ENCODE measurements at regions not wholly inside any gene's neighbourhood (a gene's known extent, or its start where the extent isn't known, plus 50 kb on each side); places are given as distances from the start of the nearest gene placed in this dataset.

- no peak for DNase-seq (ENCODE audit: low read depth)
Observed at GRCh38 chr7:38002689-38003088, 82.2 kb downstream of the EPDR1 start.

DNA sequence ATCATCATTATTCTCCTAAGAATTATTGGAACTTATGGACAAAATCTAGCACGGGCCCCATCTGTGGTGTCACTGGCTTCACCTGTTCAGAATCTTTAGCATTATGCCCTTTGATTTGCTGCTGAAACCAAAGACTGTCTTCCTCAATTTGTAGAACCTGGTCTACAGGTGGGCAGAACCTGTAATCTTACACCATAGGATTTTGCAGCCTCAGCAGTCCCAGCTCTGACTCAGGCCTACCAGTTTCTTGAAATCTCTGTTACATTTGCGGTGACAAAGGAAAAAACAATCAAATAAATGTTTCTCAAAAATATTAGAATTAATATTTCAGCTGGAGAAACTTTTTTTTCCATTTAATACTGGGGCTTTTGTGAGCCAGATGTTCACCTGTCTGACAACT, 86.1 kb downstream of the EPDR1 start:
- DNase-seq (ENCODE audit: low read depth): no peak

- no peak for DNase-seq (ENCODE audit: low read depth)
Observed at GRCh38 chr7:38007096-38007495, 86.7 kb downstream of the EPDR1 start.

GRCh38 chr7:38013246-38013645, 92.8 kb downstream of the EPDR1 start:
- no peak for DNase-seq (ENCODE audit: low read depth)

DNA sequence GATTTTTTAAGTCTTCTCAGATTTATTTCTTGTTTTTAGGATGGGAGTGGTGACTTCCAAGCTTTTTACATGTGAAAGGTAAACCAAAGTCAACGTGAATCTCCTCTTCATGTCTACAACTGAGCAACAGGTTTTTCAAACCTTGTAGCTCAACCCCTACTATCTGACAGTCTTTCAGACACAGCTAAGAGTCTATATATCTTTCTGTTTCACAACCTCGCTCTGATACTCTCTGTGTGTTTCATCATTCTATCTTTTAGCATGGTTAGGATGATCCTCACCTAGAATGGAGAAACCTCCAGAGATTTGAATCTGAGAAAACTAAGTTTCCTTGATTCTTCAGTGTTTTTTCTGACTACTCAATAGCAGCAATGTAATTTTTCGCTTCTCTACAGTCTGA, 96.1 kb downstream of the EPDR1 start:
- DNase-seq (ENCODE audit: low read depth): no peak

DNA sequence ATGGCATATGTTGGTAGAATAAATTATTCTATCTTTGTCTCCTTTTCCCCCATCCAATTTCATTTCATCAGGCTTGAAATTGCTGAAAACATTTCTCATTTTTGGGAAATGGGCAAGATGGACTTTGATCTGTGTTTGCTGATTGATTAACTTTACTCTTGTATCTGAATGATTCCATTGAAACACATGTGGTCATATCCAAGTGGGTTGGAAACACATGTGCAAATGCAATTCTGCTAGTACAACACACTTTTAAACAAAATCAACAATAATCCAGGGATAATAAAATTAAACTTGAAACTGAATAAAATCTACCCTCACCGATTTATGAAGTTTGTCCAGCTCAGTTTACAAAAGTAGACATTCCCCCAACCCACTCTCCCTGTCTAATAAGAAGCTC, 96.9 kb downstream of the EPDR1 start:
- no peak for DNase-seq (ENCODE audit: low read depth)

- DNase-seq (ENCODE audit: low read depth): no peak
Observed at GRCh38 chr7:38020121-38020785, 99.8 kb downstream of the EPDR1 start.

GRCh38 chr7:38021892-38022291, 101.5 kb downstream of the EPDR1 start:
- no peak for DNase-seq (ENCODE audit: low read depth)

GRCh38 chr7:38025815-38026214, 105.4 kb downstream of the EPDR1 start:
- no peak for DNase-seq (ENCODE audit: low read depth)

- DNase-seq (ENCODE audit: low read depth): no peak
Observed at GRCh38 chr7:38027884-38028455, 107.5 kb downstream of the EPDR1 start.

- DNase-seq (ENCODE audit: low read depth): no peak
Observed at GRCh38 chr7:38034062-38034908, 113.8 kb downstream of the EPDR1 start.

GRCh38 chr7:38040831-38041230, 120.4 kb downstream of the EPDR1 start:
- DNase-seq (ENCODE audit: low read depth): no peak

DNA sequence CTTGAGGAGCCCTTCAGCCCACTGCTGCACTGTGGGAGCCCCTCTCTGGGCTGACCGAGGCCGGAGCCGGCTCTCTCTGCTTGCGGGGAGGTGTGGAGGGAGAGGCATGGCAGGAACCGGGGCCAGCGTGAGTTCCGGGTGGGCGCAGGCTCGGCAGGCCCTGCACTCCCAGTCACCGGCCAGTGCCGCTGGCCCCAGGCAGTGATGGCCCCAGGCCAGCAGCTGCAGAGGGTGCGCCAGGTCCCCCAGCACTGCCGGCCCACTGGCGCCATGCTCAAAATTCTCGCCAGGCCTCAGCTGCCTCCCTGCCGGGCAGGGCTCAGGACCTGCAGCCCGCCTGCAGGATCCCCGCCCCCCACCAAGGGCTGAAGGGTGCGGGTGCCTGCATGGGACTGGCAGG, 128.4 kb upstream of the STARD3NL start:
- no peak for DNase-seq (ENCODE audit: low read depth)

DNA sequence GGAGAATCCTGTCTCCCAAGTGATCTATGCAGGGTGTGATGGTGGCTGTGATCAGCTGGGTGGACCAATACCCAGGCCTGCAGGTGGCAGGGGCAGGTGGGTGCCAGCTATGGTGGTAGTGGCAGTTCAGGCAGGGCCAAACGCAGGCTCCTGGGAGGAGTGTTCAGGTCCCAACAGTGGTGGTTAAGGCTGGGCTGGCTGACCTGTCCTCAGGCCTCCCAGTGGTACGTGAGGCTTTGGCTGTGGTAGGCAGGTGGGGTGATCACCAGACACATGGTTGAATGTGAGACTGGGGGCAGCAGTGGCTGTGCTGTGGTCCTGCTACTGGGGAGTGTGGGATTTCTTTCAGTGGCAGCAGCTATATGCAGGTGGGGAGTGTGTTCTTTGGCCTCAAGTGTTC, 126.7 kb upstream of the STARD3NL start:
- no peak for DNase-seq (ENCODE audit: low read depth)

DNA sequence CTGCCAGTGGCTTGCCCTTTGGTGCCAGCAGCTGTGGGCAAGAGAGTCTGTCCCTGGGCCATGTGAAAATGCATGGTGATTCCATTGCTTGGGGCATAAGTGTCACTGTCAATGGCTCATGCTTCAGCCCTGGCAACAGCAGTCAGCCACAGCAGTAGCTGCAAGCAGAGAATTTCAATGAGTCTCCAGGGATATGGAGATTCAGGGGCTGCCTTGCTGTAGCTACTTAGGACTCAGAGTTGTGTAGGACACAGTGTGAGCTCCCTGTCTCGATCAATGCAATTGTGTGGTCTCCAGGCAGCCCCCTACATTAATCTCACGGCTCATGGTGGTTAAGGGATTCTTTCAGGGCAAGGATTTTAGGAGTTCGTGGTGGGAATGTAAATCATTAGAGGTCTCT, 126.3 kb upstream of the STARD3NL start:
- DNase-seq (ENCODE audit: low read depth): no peak

DNA sequence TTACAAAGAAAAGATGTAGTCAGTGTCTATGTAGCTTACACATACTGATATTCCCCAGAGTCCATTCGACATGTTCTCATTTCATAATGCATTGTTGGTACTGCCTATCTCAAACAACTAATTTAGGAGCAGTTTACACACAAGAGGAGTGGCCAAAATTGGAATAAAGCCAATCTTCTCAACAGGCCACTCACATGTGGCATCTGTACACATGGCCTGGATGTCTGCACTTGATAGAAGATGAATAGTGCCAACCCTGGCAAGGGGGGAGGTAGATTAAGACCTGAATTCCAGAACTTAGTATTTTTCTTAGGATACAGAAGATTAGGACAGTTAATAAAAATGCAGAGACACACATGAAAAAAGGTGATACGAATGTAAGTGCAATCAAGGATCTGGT, 125.3 kb upstream of the STARD3NL start:
- no peak for DNase-seq (ENCODE audit: low read depth)

- no peak for DNase-seq (ENCODE audit: low read depth)
Observed at GRCh38 chr7:38054199-38054598, 123.8 kb upstream of the STARD3NL start.

GRCh38 chr7:38057829-38058228, 120.2 kb upstream of the STARD3NL start:
- DNase-seq (ENCODE audit: low read depth): no peak

- DNase-seq (ENCODE audit: low read depth): no peak
Observed at GRCh38 chr7:38060116-38060515, 117.9 kb upstream of the STARD3NL start.

DNA sequence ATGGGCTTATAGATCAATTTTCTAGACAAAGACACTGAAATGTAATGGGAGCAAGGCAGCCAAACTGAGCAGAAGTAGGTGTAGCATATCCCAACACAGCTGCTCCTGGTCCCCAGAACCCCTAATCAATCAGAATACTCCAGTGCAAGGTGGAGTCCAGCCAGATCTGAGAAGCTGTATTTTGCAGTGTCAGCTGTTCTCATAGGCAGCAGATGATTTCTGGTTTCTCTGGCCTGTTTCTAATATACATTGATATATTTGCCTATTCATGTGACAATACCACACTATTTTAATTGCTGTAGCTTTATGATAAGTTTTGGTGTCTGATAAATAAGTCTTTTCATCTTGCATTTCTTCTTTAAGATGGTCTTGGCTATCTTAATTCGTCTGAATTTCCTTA, 117.4 kb upstream of the STARD3NL start:
- no peak for DNase-seq (ENCODE audit: low read depth)

- no peak for DNase-seq (ENCODE audit: low read depth)
Observed at GRCh38 chr7:38066391-38066790, 111.7 kb upstream of the STARD3NL start.

DNA sequence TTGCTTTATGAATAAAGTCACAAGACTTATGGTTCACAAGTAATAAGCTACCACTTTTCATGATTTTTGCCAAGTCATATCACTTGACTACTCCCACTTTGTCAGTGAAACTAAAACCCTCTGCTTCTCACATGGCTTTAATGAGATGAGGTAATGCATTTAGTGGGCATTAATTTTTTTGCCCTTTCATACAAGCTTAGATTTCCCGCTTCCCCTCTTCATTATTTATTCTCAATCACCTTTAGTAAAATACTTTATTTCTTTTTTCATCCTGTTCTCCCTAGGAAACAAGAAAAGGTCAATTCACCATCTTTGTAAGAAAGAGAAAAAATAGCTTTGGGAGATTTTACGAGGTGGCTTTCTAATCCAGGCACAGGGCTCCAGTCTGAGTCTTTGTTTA, 109.6 kb upstream of the STARD3NL start:
- no peak for DNase-seq (ENCODE audit: low read depth)

DNA sequence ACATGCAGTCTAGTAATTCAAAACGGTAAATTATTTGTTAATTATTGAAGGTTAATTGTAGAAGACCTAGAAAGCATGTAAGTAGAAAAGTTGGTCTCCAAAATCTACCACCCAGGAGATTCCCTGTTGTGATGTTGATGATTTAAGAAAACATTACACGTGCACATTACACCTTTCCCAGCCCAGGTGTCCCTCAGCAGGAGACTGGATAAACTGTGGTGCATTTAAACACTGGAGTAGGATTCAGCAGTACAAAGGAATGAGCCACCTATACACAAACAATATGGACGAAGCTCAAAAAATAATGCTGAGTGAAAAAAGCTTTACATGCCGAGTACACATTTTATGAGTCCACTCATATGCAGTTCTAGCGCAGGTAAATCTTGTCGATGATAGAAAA, 109.0 kb upstream of the STARD3NL start:
- no peak for DNase-seq (ENCODE audit: low read depth)

Measured in T-helper 22 cell (primary cell).